ENCODE measurements at regions not wholly inside any gene's neighbourhood (a gene's known extent, or its start where the extent isn't known, plus 50 kb on each side); places are given as distances from the start of the nearest gene placed in this dataset.

DNA sequence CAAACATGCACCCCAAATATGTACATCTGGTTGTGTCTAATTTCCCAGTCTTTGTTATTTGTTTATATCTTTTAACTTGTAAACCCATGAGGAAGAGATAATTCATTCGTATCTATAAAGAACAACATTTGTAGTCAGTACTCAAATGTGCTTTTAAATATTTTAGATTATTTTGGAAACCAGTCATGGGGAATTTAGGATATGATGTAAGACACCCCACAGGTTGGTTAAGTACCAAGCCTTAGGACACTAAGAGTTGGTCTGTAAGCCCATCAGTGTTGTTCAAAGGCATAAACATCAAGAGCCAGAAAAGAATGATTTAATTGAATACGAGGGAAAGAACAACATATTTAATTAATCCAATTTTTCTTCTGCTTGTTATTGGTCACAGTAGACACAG lies 421.1 kb upstream of the SEMA3C start:
- TF ChIP-seq, protein P1, sequence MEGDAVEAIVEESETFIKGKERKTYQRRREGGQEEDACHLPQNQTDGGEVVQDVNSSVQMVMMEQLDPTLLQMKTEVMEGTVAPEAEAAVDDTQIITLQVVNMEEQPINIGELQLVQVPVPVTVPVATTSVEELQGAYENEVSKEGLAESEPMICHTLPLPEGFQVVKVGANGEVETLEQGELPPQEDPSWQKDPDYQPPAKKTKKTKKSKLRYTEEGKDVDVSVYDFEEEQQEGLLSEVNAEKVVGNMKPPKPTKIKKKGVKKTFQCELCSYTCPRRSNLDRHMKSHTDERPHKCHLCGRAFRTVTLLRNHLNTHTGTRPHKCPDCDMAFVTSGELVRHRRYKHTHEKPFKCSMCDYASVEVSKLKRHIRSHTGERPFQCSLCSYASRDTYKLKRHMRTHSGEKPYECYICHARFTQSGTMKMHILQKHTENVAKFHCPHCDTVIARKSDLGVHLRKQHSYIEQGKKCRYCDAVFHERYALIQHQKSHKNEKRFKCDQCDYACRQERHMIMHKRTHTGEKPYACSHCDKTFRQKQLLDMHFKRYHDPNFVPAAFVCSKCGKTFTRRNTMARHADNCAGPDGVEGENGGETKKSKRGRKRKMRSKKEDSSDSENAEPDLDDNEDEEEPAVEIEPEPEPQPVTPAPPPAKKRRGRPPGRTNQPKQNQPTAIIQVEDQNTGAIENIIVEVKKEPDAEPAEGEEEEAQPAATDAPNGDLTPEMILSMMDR (conservative IDR thresholded peaks at IDR 0.05 in 1 of 2, IDR thresholded peaks at IDR 0.05 in 1 of 2; ENCODE audit: low read depth in 1 of 2, low read length in 2 of 2), result no peak
- no peak for TF ChIP-seq EZH2 (IDR thresholded peaks at IDR 0.05; ENCODE audit: low read length, missing control alignments)

Data from fibroblast of lung (primary cell).